SU-DHL-6 (cell line): ENCODE measurements at regions not wholly inside any gene's neighbourhood (a gene's known extent, or its start where the extent isn't known, plus 50 kb on each side); places are given as distances from the start of the nearest gene placed in this dataset.

ENCODE experiments used
- EZH2phosphoT487 ChIP-seq: fragments of 200-600 bp; sonication (generic), shearing (Covaris generic); conservative IDR thresholded peaks from 2 replicates; pipeline ENCODE4 v1.6.1; 2018; ENCODE audit warnings: mild to moderate bottlenecking, antibody characterized with exemption, low read length, moderate library complexity, mixed read lengths
- TF ChIP-seq, protein P1 (sequence below): fragments of 200-600 bp; sonication (generic); IDR thresholded peaks from one replicate; pipeline ENCODE4 v1.5.1; 2017; ENCODE audit warnings: antibody characterized with exemption, mild to moderate bottlenecking, low read length, moderate library complexity; ENCODE audit not compliant: insufficient read depth, poor library complexity, severe bottlenecking

- TF ChIP-seq, protein P1, sequence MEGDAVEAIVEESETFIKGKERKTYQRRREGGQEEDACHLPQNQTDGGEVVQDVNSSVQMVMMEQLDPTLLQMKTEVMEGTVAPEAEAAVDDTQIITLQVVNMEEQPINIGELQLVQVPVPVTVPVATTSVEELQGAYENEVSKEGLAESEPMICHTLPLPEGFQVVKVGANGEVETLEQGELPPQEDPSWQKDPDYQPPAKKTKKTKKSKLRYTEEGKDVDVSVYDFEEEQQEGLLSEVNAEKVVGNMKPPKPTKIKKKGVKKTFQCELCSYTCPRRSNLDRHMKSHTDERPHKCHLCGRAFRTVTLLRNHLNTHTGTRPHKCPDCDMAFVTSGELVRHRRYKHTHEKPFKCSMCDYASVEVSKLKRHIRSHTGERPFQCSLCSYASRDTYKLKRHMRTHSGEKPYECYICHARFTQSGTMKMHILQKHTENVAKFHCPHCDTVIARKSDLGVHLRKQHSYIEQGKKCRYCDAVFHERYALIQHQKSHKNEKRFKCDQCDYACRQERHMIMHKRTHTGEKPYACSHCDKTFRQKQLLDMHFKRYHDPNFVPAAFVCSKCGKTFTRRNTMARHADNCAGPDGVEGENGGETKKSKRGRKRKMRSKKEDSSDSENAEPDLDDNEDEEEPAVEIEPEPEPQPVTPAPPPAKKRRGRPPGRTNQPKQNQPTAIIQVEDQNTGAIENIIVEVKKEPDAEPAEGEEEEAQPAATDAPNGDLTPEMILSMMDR, result no peak
- TF ChIP-seq EZH2phosphoT487, result no peak
Measured at GRCh38 chr3:103372031-103372430, 937.2 kb downstream of the ZPLD1 start.
